Fibroblast of lung (primary cell): ENCODE measurements at regions not wholly inside any gene's neighbourhood (a gene's known extent, or its start where the extent isn't known, plus 50 kb on each side); places are given as distances from the start of the nearest gene placed in this dataset.

Experiments used
- DNase-seq, 2 donors: peaks; one replicate each; pipeline versions ENCODE4 v3.0.0 to v3.0.0-alpha.2; 2010; ENCODE audit warnings: low read depth in 2 of 2
- H2AFZ ChIP-seq: 2 replicates; pipeline ENCODE4 v1.5.1; 2012; ENCODE audit warnings: low read length, control low read depth, inconsistent platforms
- H3K27ac ChIP-seq: 2 replicates; pipeline ENCODE4 v1.5.1; 2011; ENCODE audit warnings: low read length, control low read depth; ENCODE audit not compliant: insufficient read depth
- H3K27me3 ChIP-seq: 2 replicates; pipeline ENCODE4 v1.5.1; 2011; ENCODE audit warnings: mild to moderate bottlenecking, low read length; ENCODE audit not compliant: control insufficient read depth, insufficient read depth
- H3K36me3 ChIP-seq: 2 replicates; pipeline ENCODE4 v1.5.1; 2011; ENCODE audit warnings: low read length; ENCODE audit not compliant: control insufficient read depth, insufficient read depth
- H3K4me1 ChIP-seq: 2 replicates; pipeline ENCODE4 v1.5.1; 2011; ENCODE audit warnings: low read length; ENCODE audit not compliant: control insufficient read depth, insufficient read depth; ENCODE audit errors: extremely low read depth
- H3K4me2 ChIP-seq: 2 replicates; pipeline ENCODE4 v1.5.1; 2011; ENCODE audit warnings: low read length, control low read depth; ENCODE audit not compliant: insufficient read depth; ENCODE audit errors: extremely low read depth
- H3K4me3 ChIP-seq, 4 experiments: fragments of 200-600 bp in 1 of 4; sonication (generic) in 1 of 4; replicated peaks in 1 of 4; 2 replicates each; pipeline ENCODE4 v1.5.1; 2011 to 2016; ENCODE audit warnings: low read length in 4 of 4, low read depth in 3 of 4, mild to moderate bottlenecking in 3 of 4, control low read depth in 2 of 4, inconsistent platforms in 1 of 4, mixed read lengths in 1 of 4; ENCODE audit not compliant: insufficient read depth in 1 of 4; ENCODE audit errors: control extremely low read depth in 1 of 4
- H3K79me2 ChIP-seq: 2 replicates; pipeline ENCODE4 v1.5.1; 2012; ENCODE audit warnings: mild to moderate bottlenecking, low read length, inconsistent platforms; ENCODE audit not compliant: control insufficient read depth, insufficient read depth
- H3K9ac ChIP-seq: 2 replicates; pipeline ENCODE4 v1.5.1; 2011; ENCODE audit warnings: mild to moderate bottlenecking, low read length, control low read depth; ENCODE audit not compliant: insufficient read depth
- H3K9me3 ChIP-seq: 2 replicates; pipeline ENCODE4 v1.5.1; 2012; ENCODE audit warnings: low read depth, low read length; ENCODE audit not compliant: control insufficient read depth, insufficient read depth
- H4K20me1 ChIP-seq: 2 replicates; pipeline ENCODE4 v1.5.1; 2011; ENCODE audit warnings: low read length; ENCODE audit not compliant: control insufficient read depth, insufficient read depth; ENCODE audit errors: extremely low read depth
- EZH2 ChIP-seq: IDR thresholded peaks from 2 replicates; pipeline ENCODE4 v1.5.1; 2012; ENCODE audit warnings: low read length, control low read depth, mild to moderate bottlenecking; ENCODE audit errors: missing control alignments
- TF ChIP-seq, protein P1 (sequence below), 2 donors: IDR thresholded peaks in 1 of 2; conservative IDR thresholded peaks in 1 of 2; 1 replicate in 1 of 2; 2 replicates in 1 of 2; pipeline ENCODE4 v1.5.1; 2011 to 2012; ENCODE audit warnings: low read length in 2 of 2, control low read depth in 1 of 2, inconsistent platforms in 1 of 2, low read depth in 1 of 2, mild to moderate bottlenecking in 1 of 2

DNA sequence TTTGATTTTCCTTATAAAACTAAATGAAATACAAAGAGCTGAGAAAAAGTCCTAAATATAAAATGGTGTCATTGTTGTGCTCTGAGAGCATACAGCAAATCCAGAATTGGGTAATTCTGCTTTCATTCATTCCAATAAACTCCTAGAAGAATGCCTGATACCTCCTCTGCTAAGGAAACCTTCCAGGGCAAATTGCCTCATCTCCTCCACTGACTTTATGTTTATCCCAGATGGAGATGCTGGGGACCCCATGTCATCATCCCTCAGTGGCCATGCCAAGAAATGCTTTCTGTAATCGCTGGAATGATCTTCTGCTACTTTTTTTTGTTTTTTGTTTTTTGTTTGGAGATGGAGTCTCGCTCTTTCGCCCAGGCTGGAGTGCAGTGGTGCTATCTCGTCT is 119.3 kb upstream of the PRKCQ start:
- Histone ChIP-seq H2AFZ (no peak overlapping the region), H3K79me2 (no peaks in the 10 kb centered on the region), H3K9me3 (no peaks in the 10 kb centered on the region), H3K27me3 (no peaks in the 10 kb centered on the region), H3K27ac (no peak overlapping the region), H4K20me1 (no peaks in the 10 kb centered on the region), H3K4me2 (no peak overlapping the region), H3K4me3 (no peak overlapping the region), H3K36me3 (no peaks in the 10 kb centered on the region), H3K9ac (no peak overlapping the region), H3K4me1 (peaks cover 5% of the 10 kb centered on the region)
- peak in 1 of 2 donors; percentile 47 for DNase-seq
- TF ChIP-seq EZH2: no peak
- TF ChIP-seq, protein P1, sequence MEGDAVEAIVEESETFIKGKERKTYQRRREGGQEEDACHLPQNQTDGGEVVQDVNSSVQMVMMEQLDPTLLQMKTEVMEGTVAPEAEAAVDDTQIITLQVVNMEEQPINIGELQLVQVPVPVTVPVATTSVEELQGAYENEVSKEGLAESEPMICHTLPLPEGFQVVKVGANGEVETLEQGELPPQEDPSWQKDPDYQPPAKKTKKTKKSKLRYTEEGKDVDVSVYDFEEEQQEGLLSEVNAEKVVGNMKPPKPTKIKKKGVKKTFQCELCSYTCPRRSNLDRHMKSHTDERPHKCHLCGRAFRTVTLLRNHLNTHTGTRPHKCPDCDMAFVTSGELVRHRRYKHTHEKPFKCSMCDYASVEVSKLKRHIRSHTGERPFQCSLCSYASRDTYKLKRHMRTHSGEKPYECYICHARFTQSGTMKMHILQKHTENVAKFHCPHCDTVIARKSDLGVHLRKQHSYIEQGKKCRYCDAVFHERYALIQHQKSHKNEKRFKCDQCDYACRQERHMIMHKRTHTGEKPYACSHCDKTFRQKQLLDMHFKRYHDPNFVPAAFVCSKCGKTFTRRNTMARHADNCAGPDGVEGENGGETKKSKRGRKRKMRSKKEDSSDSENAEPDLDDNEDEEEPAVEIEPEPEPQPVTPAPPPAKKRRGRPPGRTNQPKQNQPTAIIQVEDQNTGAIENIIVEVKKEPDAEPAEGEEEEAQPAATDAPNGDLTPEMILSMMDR (conservative IDR thresholded peaks at IDR 0.05 in 1 of 2, IDR thresholded peaks at IDR 0.05 in 1 of 2; ENCODE audit: low read depth in 1 of 2, low read length in 2 of 2): no peak

DNA sequence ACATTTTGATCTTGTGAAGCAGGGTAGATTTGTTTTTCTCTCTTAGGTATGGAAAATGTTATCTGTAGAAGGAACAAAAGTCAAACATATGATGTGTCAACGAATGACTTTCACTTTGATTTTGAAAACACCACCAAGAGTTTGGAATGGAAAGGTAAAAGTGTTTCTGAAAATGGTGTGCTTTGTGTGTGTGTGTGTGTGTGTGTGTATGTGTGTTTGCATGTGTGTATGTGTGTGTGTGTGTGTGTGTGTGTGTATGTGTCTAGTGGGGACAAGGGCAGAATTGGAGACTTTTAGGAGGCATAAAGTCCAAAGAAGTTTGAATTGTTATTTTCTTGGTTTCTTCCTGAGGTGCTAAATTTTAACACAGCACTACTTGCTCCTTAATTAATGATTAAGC is 115.4 kb upstream of the PRKCQ start:
- peaks cover 5% of the 10 kb centered on the region for H3K4me1 ChIP-seq
- H3K4me3 ChIP-seq: no peak overlapping the region
- H3K27me3 ChIP-seq: no peaks in the 10 kb centered on the region
- TF ChIP-seq, protein P1 (conservative IDR thresholded peaks at IDR 0.05 in 1 of 2, IDR thresholded peaks at IDR 0.05 in 1 of 2; ENCODE audit: low read depth in 1 of 2, low read length in 2 of 2): no peak
- TF ChIP-seq EZH2: no peak
- no peaks in the 10 kb centered on the region for H3K36me3 ChIP-seq
- H2AFZ ChIP-seq: no peak overlapping the region
- H3K27ac ChIP-seq: no peak overlapping the region
- no peak overlapping the region for H3K4me2 ChIP-seq
- DNase-seq: no peak
- H3K9ac ChIP-seq: no peak overlapping the region
- H4K20me1 ChIP-seq: no peaks in the 10 kb centered on the region
- no peaks in the 10 kb centered on the region for H3K79me2 ChIP-seq
- no peaks in the 10 kb centered on the region for H3K9me3 ChIP-seq

DNA sequence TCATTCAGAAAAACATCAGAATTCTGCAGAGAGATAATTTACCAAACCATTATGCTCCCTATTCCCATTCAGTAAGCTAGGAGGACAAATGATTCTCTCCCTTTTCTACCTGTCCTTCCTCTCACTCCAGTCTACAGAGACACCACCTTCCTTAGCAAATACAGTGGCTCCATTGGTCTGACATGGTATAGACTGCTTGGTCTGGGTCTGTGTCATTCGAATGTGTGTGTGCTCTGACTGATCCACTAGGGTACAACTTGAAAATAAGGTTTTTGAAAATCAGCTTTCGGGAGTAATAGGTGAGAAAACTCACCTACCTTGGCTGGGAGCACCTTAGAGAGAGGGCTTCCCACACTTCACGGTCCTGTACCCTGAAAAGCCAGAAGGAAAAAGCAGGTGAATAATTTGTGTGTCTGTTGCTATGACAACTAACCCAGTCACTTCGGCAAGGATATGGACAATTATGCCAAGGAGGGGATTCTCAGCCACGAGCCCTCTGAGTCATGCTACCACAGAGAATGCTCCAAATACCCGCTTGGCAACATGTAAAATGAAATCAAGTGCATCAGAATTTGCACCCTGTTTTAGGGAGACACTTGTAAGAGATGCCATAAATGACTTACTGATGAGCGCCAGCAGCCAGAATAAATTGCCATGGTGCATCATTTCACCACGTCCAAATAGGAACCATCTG is 114.5 kb upstream of the PRKCQ start:
- Histone ChIP-seq H3K4me1 (peaks cover 5% of the 10 kb centered on the region), H3K4me3 (no peak overlapping the region), H3K4me2 (no peak overlapping the region), H3K27me3 (no peaks in the 10 kb centered on the region), H3K9me3 (no peaks in the 10 kb centered on the region), H3K79me2 (no peaks in the 10 kb centered on the region), H3K27ac (no peak overlapping the region), H4K20me1 (no peaks in the 10 kb centered on the region), H3K36me3 (no peaks in the 10 kb centered on the region), H3K9ac (no peak overlapping the region), H2AFZ (no peak overlapping the region)
- TF ChIP-seq, protein P1 (conservative IDR thresholded peaks at IDR 0.05 in 1 of 2, IDR thresholded peaks at IDR 0.05 in 1 of 2; ENCODE audit: low read depth in 1 of 2, low read length in 2 of 2): no peak
- TF ChIP-seq EZH2: no peak
- peak in 1 of 2 donors; percentile 10 for DNase-seq
